SU-DHL-6 (cell line): ENCODE measurements at regions not wholly inside any gene's neighbourhood (a gene's known extent, or its start where the extent isn't known, plus 50 kb on each side); places are given as distances from the start of the nearest gene placed in this dataset.

Experiments used
- CTCF ChIP-seq: fragments of 200-600 bp; sonication (generic); IDR thresholded peaks from one replicate; pipeline ENCODE4 v1.5.1; 2017; ENCODE audit warnings: antibody characterized with exemption, mild to moderate bottlenecking, low read length, moderate library complexity; ENCODE audit not compliant: insufficient read depth, poor library complexity, severe bottlenecking
- EZH2phosphoT487 ChIP-seq: fragments of 200-600 bp; sonication (generic), shearing (Covaris generic); conservative IDR thresholded peaks from 2 replicates; pipeline ENCODE4 v1.6.1; 2018; ENCODE audit warnings: mild to moderate bottlenecking, antibody characterized with exemption, low read length, moderate library complexity, mixed read lengths

- TF ChIP-seq CTCF (no peak), EZH2phosphoT487 (no peak)
These were observed 87.4 kb downstream of the ZXDA start for GRCh38 chrX:57822818-57823217.
